ENCODE measurements at regions not wholly inside any gene's neighbourhood (a gene's known extent, or its start where the extent isn't known, plus 50 kb on each side); places are given as distances from the start of the nearest gene placed in this dataset.

GRCh38 chr5:164748861-164749260 lies 1243.4 kb downstream of the MAT2B start:
- TF ChIP-seq CTCF (optimal IDR thresholded peaks at IDR 0.05 in 1 of 3, IDR thresholded peaks at IDR 0.05 in 1 of 3, conservative IDR thresholded peaks at IDR 0.05 in 1 of 3; ENCODE audit: extremely low read depth in 1 of 3, insufficient read depth in 2 of 3, low read length in 3 of 3) (no peak), EZH2 (IDR thresholded peaks at IDR 0.05; ENCODE audit: low read length) (no peak)

Measured in keratinocyte (primary cell).